Caki2 (cell line): ENCODE measurements at regions not wholly inside any gene's neighbourhood (a gene's known extent, or its start where the extent isn't known, plus 50 kb on each side); places are given as distances from the start of the nearest gene placed in this dataset.
A peak's percentile ranks its signal among the peaks of the same experiment; 100 is the strongest.

Experiments used
- DNase-seq: peaks from one replicate; pipeline ENCODE4 v3.0.0-alpha.2; 2015; ENCODE audit warnings: low read depth
- in situ Hi-C: cut with HindIII; loops from 2 replicates; pipeline ENCODE4 v1.10.0; 2016; ENCODE audit warnings: low sequenced_read_pairs, low pct_unique_long_range_greater_than_20kb, mixed read lengths

DNA sequence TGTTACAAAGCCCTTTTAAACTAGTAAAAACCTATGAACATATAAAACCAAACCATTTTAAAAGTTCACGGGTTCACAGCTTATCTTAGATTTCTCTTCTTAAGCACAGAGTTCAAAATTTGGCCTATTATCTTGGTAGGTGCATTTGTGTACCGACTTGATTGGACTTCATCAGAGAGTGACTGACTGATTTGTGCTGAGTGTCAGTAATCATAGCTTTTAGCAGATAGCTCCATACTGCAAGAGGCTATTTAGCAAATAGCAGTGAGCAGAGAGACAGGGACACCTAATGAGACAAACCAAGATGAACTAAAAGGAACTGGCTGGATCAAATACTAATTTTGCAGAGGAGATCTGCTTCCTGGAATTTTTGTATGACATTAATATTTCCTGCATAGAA lies 274.5 kb downstream of the PRR16 start:
- in situ Hi-C loops = no loop called here

DNA sequence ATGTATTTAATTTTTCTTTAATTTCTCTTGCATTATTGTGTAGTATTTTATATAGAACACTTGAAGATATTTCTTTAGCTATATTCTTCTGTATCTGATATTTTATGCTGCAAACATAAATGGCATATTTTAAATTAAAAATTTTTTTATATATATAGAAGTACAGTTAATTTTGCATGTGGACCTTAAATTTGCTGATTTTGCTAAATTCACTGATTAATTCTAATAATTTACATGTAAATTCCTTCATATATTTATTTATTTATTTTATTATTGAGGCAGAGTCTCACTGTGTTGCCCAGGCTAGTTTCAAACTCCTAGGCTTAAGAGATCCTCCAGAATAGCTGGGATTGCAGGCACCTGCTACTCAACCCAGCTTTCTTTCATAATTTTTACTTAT lies 276.9 kb downstream of the PRR16 start:
- no peak for DNase-seq
- in situ Hi-C loops = no loop called here

More for the DNA sequence above, 274.5 kb downstream of the PRR16 start:
- DNase-seq = no peak

DNA sequence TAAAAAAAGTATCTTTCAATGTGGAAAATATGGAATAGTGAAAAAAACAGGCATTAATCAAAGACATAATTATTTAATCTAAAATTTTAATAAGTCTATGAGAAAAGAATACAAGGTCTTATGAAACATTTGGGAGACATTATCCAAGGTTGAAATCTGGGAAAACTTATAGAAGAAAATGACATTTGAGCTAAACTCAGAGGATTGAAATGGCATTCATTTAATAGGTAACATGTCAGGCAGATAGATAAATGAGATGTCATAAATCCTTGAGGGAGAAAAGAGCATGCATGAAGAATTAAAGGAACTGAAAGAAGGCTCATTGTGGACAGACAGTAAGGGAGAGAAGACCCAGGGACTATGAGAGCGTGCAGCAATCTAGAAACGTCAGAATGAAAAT lies 284.4 kb downstream of the PRR16 start:
- in situ Hi-C loops = no loop called here
- DNase-seq = no peak

DNA sequence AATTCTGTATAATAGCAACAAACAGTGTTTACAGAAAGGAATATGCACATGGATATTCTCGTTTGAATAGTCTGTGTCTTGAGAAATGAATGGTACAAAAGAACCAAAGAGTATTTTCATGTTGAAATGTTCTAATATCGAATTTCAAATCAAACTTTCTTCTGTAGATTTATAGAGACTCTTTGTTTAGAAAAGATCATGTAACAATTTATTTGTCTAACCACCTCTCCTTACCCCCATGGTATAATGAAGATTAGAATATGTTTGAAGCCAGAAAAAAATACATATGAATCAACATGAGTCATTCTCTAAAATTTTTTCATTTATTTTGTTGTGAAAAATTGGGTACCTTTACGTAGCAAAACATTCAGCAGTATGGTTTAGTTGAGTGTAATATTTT lies 285.6 kb downstream of the PRR16 start:
- in situ Hi-C loops = no loop called here
- DNase-seq = no peak

DNA sequence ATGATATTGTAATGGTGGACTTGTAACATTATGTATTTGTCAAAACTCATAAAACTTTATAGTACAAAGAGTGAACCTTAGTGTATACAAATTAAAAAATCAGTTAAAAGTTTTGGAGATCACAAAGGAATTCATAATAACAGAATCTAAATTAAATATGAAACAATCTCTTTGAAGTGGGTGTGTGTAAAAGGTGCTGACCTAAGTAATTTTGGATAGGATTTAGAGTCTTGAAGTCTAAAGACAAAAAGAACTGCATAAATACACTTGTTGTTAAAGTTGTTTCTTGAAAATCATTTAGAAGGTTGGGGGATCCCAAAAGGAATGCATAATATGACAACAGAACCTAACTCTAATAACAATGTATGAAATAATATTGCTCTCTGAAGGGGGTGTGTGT lies 295.5 kb downstream of the PRR16 start:
- in situ Hi-C loops = no loop called here
- no peak for DNase-seq

DNA sequence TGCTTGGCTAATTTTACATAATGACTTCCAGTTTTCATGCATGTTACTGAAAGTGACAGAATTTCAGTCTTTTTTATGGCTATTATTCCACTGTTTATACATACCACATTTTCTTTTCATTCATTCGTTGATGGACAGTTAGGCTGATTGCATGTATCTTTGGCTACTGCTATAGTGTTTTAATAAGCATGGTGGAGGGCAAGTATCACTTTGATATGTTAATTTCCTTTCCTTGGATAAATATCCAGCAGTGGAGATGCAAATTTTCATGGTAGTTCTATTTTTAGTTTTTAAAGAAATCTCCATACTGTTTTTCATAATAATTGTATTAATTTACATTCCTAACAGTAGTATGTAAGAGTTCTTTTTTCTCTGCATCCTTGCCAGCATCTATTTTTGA lies 297.9 kb downstream of the PRR16 start:
- DNase-seq = no peak
- in situ Hi-C loops = no loop called here

DNA sequence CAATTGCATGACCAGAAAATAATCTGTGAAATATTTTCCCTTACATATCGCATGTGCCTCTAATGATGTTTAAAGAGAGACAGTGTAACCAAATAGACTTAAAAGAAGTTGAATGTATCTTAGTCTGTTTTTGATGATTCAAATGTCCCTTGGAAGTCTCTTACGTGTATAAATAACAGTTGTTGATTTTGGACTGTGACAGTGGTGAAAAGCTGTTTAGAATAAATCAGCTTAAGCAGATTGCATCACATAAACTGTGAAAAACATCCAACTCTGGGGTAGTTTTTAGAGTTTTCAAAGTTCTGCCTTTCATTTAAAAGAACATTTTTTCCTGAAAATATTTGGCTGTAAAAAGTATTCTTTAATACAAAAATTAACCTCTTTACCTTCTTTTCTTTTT lies 301.1 kb downstream of the PRR16 start:
- DNase-seq = no peak

DNA sequence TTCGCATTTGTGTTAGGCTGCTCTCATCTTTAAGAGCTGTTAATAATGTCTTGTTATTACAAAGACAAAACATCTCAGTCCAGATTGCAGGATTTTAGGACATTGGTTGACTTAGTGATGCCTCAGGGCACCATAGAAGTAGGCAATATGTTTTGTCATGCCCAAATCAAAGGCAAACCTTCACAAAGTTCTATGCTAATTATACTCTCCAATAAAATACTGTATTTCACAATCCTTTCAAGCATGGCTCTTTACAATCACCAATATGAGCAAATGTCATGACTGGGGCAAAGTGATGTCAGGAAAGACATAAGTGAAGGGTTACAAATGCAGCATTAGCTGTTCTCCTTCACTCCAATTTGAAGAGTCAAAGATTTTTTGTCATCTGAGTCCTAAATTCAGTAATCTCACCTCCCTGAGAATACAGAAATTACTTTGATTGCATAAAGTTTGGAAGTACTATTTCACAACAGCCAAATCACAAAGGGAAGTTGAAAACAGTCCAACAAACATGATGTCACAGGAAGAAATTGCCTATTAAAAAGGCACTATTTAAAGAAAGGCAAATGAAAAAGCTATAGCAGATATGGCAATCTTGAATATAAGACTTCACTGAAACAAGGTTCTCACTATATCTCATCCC lies 303.2 kb downstream of the PRR16 start:
- DNase-seq = no peak
- in situ Hi-C loops = no loop called here

More for the DNA sequence above, 301.1 kb downstream of the PRR16 start:
- in situ Hi-C loops = no loop called here

DNA sequence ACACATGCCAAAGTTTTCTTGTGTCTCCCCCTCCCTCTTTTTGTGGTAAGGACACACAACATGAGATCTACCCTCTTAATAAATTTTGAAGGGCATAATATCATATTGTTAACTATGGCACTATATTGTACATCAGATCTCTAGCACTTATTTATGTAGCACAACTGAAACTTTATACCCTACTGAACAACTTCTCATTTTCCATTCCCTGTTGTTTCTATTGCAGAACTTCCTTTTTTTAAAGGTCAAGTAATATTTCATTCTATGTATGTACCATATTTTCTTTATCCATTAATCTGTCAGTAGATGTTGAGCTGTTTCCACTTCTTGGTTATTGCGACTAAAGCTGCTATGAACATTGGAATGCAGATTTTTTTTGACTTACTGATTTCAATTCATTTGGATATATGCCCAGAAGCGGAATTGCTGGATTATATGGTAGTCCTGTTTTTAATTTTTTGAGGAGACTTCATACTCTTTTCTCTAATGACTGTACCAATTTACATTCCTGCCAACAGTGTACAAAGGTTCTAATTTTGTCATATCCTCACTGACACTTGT lies 305.3 kb downstream of the PRR16 start:
- in situ Hi-C loops = no loop called here
- no peak for DNase-seq

DNA sequence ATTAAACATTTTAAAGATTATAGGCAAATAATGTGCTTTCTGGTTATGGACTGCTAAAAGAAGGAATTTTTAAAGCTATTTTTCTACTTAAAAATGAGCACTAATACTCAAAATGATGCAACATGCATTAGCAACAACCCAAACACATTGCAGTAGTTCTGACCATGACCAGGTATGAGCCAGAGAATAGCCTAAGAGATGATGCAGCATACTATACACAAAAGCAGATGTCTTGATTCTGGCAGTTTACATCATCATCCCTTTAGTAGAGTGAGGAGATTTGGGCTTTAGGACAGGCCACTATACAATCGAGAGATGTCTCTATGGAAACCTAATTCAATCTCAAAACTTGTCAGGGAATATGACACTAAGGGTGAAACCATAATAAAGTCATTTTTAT lies 307.1 kb downstream of the PRR16 start:
- in situ Hi-C loops = no loop called here
- no peak for DNase-seq

DNA sequence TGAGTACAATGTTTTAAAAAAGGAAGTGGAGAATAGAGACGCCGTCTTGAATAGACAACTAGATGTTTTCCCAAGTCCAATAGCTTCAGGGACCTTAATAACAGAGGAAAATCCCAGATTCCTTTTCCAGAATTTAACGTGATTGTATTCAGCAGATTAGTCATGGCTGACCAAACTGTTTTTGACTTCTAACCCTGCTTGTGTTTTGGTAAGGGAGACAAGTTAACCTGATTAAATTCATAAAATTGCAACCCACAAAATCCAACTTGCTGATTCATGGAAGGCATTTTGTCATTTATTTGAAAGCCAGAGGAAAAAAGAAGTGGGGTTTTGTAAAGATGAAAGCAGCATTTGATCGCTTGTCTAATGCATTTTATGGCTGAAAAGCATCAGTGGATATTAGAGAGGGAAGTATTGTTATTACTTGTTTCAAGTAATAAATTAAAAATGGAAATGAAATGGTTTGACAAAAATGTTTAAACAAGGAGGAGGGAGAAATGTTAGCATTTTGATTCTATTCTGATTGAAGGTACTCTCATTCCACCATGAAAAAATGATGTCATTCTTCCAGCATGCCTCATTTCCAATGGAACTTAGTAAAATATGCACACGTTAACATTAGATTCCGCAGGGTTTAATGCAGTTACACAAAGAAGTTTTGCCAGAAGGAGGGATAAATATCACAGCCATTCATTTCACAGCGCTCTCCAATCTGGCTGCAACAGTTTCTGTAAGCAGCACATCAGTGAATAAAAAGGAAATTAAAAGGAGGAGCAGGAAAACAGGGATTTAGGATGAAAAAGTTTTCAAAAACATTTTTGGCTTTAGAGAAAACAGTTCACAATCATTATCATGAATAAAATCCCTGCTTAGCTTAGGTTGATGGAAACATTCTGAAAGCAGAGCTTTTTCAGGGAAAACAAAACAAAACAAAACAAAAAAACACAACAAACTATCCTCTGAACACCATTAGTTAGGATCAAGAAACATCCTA lies 314.7 kb downstream of the PRR16 start:
- in situ Hi-C loops = no loop called here
- peak; percentile 68 for DNase-seq

DNA sequence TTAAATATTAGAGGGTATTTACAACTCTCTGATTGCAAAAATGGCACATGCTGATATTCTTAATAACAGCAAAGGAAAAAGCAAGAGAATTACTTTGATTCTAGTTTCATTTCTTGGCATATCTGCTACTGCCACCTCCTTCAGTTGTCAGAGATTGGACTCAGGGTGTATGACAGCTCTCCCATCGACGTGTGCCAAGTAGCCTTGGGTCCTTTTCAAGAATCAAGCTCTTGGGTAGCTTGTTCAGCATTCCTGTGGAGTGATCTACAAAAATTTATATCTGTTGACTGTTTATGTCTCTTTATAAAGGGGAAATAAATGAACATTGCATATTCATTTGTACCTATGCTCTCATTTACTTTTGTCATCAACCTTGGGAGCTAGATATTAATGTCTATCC lies 315.6 kb downstream of the PRR16 start:
- in situ Hi-C loops = no loop called here
- no peak for DNase-seq

DNA sequence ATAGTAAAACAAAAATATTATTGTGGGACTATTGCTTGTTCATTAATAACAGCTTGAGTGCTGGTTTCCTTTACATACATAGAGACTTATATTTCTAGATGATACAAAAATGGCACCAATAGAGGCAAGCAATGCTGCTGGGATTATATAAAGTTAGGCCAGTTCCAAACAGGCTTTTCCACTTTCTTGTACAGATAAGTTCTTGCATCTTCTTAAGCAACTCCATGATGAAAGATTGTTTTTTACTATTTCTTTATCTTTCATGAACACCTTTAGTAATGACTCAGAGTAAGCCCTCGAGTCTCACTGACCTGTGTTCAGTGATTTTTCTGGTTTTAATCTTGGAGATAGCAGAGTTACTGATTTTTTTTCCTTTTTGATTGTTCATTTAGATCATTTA lies 324.4 kb downstream of the PRR16 start:
- DNase-seq = no peak
- in situ Hi-C loops = no loop called here

DNA sequence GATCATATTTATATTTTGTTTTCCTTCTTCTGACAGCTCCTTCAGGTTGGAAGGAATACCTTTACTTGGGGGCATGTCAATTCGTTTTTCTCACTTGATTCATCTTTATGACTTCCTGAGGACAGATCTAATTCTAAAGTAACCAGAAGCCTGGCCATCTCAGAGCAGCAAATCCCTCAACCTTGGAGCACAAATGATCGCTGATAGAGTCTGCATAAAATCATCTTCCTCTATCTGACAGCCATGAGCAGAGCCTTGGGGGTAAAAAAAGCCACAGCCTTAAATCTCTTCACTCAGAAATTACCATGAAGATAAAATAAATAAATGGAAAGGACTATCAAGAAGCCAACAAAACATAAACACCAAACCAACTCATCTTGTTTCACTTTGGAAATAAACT lies 325.8 kb downstream of the PRR16 start:
- no peak for DNase-seq
- in situ Hi-C loops = no loop called here

DNA sequence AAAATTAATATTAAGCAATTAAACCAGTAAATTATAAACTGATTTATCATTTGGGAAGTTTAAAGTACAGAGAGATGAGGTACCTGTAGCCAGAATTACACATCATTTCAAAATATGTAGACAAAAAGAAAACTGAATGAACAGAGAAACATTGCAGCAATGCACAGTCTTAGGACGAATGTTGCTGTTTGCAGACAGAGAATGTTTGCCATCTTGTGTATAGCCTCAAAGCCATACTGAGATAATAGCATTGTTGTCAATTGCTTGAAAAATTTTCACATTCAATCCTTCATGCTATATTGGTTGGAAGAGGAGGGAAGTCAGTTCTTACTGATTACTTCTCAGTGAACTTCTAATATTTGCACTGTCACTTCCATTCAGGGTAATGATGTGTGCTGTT lies 326.2 kb downstream of the PRR16 start:
- no peak for DNase-seq
- in situ Hi-C loops = no loop called here

DNA sequence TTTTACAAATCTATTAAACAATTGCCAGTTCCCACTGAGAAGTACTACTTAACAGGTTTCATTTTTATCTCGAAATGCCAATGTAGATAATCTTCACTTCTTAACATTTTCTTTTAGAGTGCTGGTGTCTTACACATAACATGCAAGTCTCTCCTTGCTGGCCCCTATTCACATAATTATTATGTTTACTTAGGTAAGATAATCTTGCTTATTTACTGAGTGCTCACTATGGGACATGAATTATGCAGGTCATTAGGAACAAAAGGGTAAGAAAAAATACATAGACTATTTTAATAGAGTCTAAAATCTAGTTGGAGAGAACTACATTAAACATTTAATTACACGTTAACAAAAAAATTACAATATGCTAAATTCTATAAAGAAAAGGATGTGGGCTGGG lies 328.4 kb downstream of the PRR16 start:
- no peak for DNase-seq
- in situ Hi-C loops = no loop called here

DNA sequence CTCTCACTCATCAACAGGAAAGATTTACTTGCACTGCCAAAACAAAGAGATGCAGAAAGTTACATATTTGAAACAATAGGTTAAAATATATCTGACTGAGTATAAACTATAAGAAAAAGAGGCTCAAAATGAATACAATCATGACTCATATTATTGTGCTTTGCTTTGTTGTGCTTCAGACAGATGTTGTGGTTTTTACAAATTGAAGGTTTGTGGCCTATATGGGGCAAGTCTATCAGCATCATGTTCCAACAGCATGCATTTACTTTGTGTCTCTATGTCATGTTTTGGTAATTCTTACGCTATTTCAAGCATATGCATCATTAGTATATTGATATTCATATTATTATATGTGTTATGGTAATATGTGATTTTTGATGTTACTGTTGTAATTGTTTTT lies 330.0 kb downstream of the PRR16 start:
- in situ Hi-C loops = no loop called here
- DNase-seq = no peak

DNA sequence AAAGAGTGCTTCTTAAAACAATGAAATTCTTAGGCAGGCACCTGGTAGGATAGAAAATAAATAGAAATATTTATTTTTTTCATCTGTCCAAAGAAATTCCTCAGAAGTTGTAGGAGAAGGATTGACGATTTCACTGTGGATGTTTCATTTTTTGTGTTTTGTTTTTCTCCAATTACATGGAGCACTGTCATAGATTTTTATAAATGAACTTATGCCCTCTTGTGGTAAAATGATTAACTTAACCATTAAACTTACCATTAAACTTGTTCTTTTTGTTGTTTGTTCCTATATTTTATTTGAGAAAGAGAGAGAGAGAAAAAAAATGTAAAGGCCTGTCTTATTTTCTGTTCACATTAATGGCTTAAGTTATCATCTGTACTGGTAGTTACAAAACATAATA lies 339.2 kb downstream of the PRR16 start:
- in situ Hi-C loops = no loop called here
- DNase-seq = peak; percentile 19

DNA sequence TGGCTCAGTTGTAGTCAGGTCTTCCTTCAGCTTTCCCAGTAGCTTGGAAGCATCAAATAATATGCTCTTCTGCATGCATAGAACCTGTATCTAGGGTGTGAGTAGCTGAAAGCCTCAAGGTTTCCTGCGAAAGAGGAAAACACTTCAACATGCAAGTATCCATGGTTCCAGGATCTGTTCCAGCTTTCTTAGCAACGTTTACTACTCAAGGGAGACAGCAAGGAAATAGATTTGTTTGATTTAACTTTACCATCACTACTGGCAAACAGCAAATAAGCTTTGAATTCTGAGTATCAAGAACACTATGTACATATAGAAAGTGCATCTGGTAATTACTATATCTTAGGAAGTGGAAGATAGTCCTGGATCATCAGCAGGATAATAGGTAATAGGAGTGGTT lies 341.0 kb downstream of the PRR16 start:
- in situ Hi-C loops = no loop called here
- no peak for DNase-seq
